Activated CD8-positive, alpha-beta memory T cell treated with anti-CD3 and anti-CD28 coated beads, Interleukin-2, amount 50 U/mL, for 24 hours (primary cell): ENCODE measurements at regions not wholly inside any gene's neighbourhood (a gene's known extent, or its start where the extent isn't known, plus 50 kb on each side); places are given as distances from the start of the nearest gene placed in this dataset.

ENCODE experiments used
- DNase-seq: peaks from one replicate; pipeline ENCODE4 v3.0.0-alpha.2; 2020; ENCODE audit errors: extremely low read depth

DNA sequence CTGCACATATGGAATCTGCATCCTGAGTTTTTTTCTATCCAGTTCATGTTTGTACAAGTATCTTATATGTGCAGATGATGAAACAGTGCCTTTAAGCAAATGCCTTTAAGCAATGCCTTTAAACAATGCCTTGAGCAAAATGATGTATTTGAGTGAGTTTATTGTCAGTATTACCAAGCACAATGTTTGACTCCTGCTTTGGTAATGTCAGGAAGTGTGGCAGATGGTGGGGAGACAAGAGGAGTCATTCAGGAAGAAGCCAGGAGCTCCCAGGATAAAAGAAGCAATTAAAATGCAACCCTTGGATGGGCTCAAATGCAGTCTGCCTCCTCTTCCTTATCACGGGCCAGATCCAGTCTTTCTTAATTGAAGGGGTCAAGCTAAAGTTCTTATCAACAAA is 108.7 kb upstream of the KCNJ15 start:
- DNase-seq: no peak

DNA sequence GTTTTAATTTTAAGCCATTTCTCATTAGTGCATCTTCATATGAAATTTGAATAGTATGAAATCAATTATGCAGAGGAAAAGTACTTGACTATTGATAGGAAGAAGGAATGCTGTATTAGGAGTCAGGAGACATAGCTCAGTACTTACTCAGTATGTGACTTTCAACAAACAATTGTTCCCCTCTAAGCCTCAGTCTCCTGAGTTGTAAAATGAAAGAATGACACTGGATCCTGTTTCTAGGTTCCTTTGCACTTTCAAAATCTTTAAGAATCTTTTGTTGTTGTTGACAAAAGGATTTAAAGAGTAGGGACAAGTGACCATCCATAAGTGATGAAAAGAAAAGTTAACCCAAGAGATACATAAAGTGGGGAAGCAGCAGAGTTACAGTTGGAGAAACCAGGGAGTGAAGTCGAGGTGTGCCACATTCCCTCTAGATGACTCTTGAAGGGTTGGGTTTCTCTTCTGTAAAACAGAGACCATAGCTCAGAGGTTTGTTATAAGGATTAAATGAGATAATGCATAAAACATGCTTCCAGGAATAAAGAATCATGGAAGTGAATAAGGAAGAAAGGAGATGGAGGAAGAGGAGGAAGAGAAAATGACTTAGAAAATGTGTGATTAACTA is 105.7 kb upstream of the KCNJ15 start:
- no peak for DNase-seq

DNA sequence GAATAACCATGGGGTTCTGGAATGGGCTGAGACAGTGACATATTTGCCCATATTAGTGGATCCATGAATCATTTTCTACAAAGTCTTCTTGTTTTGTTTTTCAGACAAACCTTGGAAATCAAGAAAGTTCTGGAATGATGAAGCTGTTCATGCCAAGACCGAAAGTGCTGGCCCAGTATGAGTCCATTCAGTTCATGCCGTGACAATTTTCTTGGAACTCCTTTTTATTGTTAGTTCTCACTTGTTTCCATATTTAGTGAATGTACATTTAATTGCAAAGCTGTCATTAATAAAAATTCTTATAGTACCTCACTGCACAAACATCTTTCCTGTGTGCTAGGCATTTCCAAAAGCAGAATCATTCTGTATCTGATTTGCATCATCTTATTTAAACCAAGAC is 100.6 kb upstream of the KCNJ15 start:
- DNase-seq: no peak

DNA sequence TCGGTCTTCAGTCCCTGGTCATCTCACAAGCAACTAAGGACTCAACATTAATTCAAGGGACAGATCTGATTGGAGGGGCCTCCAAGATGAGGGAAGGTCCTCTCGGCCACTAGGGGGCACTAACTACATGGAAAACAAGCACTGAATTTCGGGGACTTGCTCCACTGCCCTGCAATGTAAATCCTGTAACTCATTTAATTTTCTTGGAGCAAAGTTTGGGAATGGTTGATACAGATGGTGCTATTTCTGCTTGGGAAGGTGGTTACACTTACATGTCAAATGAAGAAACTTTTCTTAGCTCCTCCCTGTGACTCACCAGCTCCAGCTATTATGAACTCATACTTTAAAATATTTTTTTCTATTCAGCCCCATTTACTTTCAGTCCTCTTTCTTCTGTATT is 97.4 kb upstream of the KCNJ15 start:
- DNase-seq: peak; percentile 7

DNA sequence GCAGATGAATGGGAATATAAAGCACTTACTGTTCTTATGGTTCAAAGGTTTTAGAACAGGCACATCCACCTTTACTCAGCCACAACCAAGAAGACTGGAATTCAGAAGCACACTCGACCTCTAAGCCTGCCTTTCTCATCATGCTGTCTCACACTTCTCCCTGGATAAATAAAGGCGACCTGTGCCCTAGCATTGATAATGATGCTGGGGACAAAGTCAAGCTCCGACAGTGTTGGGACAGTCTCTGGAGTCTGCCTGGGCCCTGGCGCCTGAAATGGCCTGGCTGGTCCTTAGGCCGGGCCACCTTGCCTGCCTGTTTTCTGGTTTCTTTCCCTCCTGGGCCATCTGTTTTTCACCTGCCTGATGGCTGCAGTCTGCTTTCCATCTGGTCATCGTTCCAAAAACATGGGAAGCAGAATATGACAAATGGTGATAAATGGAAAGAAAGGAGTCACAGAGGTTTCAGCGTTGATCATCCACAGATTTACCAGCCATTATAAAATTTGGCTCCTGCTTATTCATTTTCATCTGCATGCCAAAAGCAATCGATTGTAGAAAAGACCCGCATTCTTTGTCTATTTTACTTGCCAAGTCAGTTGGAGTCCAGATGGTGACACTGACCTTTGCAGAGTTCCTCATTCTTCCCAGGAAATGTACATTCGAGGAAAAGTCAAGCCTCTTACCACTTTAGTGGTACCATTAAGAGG is 91.2 kb upstream of the KCNJ15 start:
- no peak for DNase-seq

DNA sequence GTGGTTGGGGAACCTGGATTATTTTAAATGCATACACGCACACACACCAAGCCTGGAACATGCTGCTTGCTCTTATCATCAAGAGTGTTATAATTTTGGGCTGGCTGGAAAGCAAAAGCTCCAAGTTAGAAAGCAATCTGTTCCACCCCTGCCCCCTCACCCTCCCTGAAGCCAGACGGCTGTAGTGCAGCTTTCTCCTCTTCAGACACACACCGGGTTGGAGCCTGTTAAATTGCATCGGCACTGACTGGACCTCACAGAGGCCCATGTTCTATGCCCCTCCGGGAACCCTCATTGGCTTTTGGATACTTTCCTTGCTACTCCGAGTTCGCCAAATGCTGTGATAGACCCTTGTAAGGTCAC is 90.6 kb upstream of the KCNJ15 start:
- no peak for DNase-seq

DNA sequence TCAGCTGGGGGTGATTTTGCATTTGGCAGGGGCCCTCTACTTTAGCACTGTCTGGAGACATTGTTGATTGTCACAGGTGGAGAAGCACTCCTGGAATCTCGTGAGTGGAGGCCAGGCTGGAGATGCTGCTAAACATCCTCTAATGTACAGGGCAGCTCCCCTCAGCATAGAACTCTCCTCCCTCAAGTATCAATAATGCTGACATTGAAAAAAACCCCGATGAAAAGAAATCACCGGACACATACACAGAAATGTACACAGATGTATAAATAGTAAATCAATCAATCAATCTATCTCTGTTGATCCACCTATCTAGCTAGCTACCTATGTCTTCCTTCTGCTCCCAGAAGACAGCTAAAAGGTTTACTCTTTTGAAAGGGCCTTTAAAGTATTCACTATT is 89.4 kb upstream of the KCNJ15 start:
- no peak for DNase-seq

DNA sequence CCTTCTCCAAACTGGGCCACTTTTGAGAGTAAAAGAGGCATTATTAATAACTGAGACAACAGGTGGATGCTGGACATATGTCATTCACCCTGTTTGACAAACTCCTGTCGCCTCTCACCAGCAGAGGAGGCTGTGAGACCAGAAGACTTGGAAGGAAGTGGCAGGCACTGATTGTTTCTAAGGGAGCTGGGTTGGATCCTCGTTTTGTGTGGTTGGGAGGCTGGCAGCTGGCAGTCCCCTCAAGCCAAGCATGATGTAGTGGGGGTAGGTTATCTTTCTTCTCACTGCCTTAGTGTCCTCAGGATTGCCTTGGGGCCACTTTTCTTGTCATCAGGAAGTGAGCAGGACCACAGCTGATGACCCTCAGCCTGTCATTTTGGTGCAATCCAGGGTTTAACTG is 86.5 kb upstream of the KCNJ15 start:
- DNase-seq: no peak

DNA sequence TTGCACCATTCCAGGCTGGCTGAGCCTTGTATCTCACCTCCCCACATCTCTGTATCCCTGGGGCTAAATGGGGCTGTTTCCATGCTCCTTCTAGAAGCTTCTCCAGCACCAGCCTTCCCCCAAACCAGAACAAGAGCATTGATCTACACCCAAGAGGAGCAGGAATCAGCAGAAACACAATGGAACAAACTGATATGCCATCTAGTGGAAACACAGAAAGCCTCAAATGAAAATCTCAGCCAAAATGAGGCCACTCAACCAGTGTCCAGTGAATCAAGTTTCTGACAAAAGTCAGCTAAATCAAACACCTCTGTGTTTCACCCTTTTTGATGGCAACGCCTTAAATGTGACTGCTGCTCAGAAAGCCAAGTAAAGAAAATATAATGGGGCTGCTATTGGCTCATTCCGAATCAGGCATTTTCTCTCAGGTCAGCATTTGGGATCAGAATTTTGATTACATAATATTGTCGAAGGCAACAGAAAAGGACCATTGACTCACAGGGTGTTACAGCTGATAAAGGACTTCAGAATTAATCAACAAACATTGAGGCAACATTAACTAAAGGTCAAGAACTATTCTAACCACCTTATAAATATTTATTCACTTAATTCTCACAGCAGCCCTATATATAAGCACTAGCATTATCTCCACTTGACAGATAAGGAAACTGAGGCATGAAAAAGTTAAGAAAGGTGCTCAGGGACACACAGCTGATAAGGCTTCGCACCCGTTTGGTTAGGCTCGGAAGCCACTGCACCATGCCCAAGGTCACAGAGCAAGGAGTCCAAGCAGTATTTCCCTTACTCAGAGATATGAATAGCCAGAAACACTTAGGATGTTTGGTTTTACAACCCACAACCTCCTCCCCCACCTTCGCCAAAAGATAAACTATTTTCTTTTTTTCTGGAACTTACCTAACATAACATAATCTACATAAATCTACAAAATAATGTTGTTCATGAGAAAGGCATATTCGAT is 85.8 kb upstream of the KCNJ15 start:
- no peak for DNase-seq

DNA sequence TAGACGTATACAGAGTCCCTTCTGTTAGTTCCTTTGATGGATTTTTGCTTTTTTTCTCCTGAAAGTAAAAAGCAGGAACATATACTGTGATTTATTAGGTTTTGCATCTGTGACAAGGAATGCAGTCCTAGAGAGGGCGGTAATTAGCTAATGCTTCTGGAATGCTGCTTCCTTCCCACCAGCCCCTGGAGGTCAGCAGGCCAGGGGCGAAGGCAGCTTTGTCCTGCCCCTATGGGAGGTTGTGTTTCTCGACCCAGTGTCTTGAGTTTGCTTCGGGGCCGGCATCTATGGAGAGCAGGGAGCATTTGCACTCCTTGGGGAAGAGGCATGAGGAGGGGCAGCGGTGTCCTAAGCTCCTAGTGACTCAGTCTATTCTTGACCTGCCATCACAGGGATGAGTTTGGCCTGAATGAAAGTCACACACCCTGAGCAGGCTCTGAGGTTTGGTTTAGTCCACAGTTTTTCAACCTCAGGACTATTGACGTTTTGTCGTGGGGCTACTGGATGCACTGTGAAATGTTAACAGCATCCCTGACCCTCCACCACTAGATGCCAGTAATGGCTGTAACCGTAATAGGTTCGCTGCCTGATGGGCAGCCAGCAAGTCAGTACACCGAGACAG is 85.0 kb upstream of the KCNJ15 start:
- no peak for DNase-seq

DNA sequence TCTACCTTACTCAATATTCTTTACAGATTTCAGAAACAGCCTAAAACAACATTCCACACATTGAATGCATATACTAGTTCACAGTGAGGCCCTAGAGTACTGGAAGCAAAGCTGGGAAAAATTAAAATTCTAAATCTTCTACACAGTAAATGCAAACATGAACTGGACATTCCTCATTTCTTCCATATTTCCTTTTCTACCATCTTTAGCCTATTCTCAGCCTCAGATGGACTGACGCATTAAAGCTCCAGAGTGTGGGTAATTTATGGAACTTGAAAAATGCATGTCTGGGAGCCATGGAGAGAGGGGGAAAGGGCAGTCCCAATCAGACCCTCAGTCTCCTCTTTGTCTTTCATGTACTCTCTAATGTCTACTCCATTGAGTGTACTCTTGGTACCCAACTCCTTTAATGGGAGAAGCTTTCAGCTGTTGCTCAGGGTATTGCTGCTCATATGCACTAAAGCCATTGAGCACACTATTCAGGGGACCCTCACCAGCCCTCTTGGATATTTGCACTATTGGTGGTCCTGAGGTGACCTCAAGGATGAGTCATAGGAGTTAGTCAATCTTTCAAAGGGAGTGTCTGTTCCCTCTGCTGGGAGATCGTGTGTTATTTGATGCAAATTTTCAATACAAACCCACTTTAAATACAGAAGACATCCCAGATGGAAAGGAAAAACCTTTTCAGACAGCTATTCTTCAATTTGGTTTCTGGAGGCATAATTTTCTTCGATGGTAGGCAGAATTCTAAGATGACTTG is 83.3 kb upstream of the KCNJ15 start:
- DNase-seq: no peak

DNA sequence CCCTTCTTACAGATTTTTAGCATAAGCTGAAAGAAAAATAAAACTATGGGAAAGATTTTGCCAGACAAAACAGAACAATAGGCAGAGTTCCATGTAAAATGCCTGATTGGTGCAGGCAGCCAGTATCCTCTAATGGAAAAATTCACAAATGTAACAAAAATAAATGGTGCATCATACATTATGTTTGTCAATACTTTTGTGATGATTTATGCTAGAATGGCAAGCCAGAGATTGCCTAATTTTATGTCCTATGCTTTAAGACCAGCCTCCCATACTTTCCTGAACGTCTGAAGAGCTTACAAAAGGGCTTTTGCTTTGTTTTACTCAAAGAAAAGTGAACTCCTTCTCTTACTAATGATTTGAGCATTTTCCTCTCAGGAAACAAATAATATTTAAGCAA is 81.5 kb upstream of the KCNJ15 start:
- DNase-seq: no peak

DNA sequence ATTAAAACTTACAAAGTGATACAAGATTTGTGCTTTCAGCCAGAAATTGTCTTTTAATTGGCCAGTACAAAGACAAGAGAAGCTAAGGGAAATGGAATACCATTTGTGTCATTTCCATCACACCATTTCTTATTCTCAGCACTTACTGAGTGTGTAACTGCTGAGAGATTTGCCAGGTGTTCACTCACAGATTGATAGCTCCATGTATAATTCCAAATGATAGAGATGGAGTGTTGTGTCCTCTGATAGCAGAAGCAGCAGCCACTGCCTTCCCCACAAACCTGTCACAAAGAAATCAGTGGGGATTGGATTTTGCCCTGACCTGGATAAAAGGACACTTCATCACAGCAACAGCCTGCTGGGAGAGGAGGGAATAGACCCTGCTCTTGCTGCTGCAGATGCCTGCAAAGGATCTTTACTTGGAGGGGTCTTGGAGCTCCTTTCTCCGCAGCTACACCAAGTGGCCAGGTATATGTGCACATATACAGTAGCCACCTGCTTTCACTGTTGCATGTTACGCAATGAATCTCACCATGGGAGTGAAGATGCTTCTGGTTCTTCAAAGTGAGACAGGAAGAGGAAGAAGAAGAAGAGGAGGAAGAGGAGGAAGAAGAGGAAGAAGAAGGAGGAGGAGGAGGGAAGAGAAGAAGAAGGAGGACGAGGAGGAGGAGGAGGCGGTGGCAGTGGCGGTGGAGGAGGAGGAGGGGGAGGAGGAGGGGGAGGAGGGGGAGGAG is 78.7 kb upstream of the KCNJ15 start:
- DNase-seq: no peak

DNA sequence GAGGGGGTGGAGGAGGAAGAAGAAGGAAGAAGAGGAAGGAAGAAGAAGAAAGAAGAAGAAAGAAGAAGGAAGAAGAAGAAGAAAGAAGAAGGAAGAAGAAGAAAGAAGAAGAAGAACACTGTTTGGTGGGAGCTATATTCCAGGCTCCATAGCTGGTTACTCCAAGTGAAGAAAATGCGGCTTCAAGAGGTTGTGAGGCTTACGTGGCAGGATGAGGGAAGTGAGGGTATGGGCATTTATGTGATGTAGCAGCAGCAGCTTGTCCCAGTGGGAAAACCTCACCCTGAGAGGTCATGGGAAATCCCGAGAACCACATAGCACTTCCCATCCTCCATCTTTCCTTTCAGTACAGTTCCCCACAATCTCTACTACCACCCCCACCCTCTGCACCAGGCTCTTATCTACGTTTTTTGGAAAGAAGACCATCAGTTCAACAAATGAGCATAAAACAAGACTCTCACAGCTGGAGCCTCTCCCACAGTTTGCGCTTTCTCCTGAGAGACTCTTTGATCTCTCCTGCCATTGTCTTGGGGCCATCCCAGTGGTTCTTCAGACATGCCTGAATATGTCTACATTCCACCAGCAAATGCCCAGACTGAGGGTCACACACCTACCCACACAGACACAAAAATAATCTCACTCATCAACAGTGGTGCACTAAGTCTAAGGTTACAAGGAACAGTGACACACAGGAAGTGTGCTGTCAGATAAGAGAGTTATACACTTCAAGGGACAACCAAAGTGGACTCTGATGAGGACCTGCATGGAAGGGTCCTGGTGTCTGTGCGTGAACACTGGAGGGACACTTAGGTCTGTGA is 77.9 kb upstream of the KCNJ15 start:
- DNase-seq: no peak

DNA sequence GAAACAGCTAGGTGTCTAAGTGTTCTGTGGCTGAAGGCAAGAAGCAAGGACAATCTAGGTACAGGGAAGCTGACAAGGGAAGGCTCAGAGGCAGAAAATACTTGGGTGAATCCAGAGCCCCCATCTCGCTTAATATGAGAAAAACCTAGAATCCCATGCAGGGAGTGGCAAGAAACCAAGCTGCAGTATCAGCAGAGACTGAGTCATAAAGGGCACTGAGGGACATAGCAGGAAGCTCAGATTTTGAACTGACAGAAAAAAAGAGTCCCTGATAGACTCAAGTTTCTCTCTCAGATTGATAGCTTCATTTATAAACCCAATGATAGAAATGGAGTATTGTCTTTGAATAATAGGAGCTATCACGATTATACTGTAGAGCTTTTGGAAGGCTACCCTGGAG is 77.3 kb upstream of the KCNJ15 start:
- DNase-seq: no peak

DNA sequence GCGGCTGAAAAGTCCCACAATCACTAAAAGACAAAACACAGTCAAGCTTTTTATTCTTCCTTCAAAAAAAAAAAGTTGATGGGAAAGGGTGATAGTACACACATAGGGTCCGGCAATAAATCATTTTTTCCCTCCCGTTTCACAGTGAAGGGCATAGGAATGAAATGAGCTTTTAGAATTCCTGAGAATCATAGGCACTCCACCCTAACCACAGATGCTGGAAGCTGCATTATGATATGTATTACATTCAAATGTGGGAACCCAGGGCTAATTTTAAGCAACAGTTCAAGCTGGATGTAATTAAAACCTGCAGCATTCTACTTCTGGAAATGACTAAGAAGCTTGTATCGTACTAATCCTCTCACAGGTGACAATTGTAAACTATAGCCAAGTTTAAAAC is 75.7 kb upstream of the KCNJ15 start:
- no peak for DNase-seq

DNA sequence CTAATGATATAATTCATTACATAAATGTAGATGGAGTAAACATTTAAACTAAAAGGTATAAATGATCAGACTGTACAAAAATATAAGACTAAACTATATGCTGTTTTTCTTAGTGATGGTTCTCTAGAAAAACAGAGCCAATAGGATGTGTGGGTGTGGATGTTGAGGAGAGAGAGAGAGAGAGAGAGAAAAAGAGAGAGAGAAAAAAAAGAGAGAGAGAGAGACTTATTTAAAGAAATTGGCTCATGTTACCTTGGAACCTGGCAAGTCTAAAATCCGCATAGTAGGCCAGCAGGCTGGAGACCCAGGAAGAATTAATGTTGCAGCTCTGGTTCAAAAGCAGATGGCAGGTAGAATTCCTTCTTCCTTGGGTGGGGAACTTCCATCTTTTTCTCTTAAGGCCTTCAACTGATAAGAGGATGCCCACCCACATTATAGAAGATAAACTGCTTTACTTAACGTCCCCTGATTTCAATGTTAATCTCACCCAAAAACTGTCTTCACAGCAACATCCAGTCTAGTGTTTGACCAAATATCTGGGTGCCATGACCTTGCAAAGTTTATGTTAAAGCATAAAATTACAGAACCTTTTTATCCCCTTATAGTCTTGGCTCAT is 74.3 kb upstream of the KCNJ15 start:
- DNase-seq: no peak

DNA sequence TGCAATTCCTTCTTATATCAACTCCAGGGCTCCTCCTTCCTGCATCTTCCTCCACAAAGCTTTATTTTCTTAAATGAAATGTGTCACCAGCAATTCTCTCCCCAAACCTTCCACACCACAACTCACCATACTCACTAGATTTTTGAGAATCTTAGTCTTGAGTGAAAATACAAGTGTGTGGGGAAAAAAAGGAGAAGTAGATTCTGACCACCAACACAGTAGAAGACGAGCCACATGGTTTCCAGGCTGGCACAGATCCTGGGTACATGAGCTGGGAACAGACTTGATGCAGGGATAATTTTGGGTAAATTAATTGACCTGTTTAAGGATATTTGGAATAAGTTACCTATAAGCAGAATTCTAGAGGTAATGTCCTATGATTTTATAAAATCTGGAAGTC is 72.8 kb upstream of the KCNJ15 start:
- no peak for DNase-seq

DNA sequence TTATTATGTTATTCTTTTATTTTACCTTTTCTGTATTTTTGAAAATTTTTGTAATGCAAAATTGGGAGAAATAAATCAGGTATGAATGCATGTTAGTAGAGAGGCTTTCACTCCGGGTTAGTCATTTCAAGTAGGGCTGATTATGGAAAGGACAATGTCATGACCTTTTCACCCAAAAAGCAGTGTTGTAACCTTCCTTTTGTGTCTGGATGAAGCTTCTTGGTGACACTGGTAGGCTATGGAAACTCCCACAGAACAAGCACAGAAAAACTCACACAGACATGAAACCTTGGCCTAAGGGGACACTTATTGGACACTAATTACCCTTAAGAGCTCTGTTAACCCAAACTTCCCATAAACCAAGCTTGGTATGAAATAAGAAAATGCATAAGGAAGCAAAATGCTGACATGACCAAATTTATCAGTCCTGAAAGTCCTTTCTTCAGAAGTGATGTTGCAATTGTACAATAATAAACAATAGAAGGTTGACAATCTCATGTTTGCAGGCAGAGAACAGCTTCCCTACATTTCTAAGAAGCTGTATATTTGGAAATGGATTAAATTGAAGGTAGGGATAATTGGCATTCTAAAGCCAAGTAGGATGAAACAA is 70.0 kb upstream of the KCNJ15 start:
- no peak for DNase-seq
